Pulmonary artery endothelial cell (primary cell): ENCODE measurements at regions not wholly inside any gene's neighbourhood (a gene's known extent, or its start where the extent isn't known, plus 50 kb on each side); places are given as distances from the start of the nearest gene placed in this dataset.
"Not testable (repeated sequence)": the region's sequence is repeated elsewhere in the genome, so short reads cannot be mapped to it uniquely, and the experiment has no call there.

Experiments used
- DNase-seq: peaks from one replicate; pipeline ENCODE4 v3.0.0-alpha.2; 2011; ENCODE audit warnings: low read depth, low spot score

DNA sequence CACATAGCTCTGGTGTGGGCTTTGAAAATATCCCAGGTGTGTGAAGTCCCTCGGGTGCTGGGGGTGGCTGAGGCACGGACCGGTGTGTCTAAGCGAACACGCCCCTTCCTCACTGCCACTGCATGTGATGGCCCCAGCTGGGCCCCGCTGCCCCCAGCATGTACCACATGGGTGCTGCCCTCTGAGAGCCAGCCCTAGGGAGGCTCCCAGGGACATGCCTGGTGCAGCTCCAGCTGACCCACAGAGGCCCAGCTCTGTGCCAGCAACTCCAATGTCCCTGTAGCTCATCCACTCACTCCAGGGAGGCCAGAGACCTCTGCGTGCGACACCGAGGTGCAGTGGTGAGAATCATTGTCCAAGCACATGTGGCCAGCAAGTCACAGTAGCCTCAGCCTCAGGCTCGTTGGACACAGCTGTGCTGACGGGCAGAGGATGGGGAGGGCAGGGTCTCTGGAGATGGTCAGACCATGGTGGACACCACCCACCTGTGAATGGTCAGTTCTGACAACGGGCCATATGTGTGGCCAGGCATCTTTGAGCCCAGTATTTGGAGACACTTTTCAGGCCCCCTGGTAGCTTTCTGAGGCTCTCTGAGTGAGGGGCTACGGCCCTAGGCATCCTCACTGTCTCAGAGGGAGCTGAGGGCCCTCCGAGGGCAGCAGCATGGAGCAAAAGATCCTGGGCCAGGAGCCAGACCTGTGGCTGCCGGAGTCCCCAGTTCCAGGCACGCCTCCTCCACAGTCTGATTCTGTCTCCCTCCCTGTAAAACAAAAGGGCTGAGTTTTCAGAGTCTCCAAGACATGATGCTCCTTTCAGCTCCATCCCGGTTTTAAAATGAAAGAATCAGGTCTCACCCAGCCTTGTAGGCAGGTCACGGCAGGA lies 220.7 kb downstream of the NDUFA10 start:
- no peak for DNase-seq

DNA sequence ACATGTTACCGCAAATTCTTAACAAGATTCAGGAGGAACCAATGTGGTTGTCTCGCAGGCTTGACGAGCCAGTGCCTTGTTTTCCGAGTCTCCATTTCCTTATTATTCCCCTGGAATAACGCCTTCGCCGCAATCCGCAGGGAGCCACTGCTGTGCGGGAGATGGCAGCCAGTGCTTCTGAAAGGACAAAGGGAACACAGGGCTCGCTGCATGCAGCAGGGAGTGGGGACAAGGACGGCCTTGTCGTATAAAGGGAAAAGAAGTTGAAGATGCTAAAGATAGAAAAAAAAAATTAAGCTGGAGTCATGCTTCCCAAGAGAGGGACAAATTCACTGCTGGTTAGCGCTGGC lies 221.4 kb downstream of the NDUFA10 start:
- DNase-seq = no peak

DNA sequence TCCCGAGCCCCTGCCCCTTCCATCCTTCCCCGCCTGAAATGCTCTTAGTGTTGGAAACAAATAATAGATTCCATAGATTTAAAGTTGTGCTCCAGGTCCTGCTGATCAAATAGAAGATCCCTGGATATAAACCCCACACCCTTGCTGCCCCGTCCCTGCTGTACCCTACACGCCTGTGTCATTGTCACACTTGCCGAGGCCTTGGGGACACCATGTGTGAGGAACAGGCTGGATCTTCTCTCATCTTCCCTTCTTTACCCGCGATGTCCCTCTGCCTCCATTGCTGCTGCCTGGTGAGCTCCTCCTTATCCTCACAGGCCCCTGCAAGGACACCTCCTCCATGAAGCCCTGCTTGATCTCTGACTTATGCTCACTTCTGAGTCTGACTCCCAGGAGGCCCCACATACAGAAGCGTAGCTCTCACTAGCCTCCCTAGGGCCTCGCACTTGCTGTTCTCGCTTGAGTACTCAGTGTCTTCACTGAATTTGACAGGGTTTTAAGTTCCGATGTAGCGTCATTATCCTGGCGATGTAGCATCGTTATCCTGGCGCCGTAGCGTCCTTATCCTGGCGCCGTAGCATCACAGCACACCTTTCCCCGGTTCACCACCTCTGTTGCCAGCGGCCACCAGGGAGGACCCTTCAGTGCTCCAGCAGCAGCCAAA lies 221.9 kb downstream of the NDUFA10 start:
- DNase-seq = no peak

DNA sequence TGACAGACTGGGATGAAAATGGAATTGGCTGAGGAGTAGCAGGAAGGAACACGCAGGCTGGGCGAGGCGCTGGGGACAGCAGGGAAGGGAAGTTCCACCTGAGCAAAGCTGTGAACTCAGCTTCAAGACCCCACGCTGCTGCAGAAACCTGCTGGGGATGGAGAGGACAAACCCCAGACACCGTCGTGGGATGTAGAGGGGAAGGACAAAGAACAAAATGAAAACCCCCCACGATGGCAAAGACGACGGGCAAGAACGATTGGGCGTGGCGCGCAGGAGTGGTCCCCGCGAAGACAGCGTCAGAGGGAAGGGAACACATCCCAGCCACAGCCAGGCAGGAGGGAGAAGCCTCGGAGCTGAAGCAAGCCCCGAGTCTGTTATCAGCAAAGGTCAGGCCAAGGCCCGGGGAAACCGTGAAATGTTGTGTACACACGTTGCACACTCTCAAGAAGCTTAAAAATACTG lies 222.9 kb downstream of the NDUFA10 start:
- DNase-seq = no peak

DNA sequence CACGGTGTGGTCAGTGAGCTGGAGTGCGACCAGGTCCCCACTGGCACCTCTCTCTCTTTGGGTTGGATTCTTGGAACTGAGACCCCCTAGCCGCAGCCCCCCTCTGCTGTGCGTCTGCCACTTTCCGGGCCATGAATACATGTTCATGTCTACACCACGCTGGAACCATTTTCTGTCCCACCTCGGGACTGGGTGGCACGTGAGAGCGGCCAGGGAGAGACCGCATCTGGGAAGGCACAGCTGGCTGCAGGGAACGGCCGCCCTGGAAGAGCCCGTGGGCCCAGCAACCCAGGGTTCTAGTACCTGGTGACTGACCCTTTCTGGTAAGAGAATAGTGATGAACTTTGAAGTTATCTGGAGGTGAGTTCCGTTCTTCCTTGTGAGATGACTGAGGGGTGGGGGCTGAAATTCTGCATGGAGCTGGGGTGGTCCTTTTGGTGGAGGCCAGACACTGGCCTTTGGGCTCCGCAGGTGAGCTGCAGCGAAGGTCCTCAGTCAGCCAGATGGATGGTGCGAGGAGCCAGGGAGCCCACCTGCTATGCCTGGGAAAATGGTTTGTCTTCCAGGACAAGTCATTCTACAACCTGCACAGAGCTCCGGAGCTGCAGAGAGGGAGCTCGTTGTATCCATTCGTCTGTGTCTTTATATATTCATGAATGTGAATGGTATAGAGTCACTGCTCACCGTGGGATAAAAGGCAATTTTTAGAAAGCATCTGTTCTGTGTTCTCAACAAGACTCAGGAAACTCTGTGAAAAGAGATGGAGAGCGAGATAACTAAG lies 223.5 kb downstream of the NDUFA10 start:
- no peak for DNase-seq

DNA sequence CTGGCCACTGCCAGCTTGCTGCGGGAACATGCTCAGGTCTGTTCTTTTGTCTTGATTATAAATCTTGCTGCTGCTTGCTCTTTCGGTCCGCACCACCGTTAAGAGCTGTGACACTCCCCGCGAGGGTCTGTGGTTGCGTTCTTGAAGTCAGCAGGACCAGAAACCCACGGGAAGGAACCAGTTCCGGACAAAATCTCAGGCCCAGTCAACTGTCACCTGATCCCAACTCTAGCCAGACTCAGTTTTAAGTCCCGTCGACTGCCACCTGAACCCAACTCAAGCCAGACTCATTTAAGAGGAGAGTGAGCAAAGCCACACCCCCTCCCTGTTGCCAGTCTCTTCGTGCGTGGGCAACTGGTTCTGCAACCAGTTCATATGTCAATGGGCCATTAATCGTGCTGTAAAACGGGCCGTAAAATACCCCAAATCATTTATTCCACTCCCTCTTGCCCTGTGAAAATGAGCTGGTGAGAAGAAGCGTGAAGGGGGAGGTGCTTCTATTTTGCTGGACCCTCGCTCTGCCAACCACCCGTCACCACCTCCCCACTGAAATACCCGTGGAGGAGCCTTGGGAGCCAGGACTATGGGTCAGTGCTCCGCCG lies 224.3 kb downstream of the NDUFA10 start:
- DNase-seq = no peak

DNA sequence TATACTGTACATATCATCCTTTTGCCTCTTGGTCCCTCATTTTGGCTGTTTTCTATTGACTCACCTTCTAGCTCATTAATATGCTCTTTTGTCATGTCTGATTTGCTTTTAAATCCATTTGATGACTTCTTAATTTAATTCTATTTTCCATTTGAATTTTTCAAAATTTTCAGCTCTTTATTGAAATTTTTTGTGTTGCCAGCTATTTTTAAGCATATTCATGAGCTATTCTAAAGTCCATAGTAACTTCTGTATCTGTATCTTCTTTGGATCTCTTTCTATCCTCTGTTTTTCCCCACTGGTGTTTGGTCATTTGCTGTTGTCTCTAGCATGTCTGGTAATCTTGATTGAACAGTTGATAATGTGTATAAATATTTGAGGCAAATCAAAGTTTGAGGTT lies 227.8 kb downstream of the NDUFA10 start:
- DNase-seq = no peak

DNA sequence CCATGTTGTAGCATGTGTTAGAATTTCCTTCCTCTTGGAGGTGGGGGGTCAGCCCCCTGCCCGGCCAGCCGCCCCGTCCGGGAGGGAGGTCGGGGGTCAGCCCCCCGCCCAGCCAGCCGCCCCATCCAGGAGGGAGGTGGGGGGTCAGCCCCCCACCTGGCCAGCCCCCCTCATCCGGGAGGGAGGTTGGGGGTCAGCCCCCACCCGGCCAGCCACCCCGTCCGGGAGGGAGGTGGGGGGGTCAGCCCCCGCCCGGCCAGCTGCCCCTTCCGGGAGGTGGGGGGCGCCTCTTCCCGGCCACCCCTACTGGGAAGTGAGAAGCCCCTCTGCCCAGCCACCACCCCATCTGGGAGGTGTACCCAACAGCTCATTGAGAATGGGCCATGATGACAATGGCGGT lies 229.4 kb downstream of the NDUFA10 start:
- DNase-seq = not testable (repeated sequence)

DNA sequence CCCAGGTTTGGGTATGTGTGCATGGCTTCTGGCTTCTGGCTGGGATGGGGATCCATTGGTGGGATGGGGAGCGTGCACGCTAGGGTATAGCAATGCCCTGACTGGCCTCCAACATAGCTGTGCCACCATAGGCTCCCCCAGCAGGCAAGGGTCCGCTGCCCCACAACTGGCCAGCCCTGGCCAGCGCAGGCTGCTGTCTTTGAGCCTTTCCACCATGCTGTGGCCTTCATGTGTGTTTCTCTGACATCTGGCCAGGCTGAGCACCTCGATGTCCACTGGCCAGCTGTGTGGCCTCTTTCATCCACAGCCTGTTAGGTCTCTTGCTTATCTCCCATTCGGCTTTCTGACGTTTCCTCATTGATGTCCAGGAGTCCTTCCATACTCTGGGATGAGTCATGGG lies 231.3 kb downstream of the NDUFA10 start:
- no peak for DNase-seq

DNA sequence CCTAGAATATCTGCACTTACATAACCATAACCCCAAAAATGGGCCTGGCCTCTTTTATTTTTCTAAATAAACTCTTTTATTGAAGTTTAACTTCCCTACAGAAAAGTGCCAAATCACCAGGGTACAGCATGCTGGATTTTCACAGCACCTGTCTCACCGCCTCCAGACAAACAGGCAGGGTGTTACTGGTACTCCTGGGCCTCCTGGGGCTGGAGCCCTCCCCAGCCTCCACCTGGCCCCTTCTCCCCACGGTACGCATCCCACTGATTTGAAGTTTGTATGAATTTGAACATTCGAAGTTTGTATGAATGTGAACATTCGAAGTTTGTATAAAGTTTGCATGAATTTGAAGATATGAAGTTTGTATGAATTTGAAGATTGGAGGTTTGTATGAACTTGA lies 232.1 kb downstream of the NDUFA10 start:
- DNase-seq = no peak

DNA sequence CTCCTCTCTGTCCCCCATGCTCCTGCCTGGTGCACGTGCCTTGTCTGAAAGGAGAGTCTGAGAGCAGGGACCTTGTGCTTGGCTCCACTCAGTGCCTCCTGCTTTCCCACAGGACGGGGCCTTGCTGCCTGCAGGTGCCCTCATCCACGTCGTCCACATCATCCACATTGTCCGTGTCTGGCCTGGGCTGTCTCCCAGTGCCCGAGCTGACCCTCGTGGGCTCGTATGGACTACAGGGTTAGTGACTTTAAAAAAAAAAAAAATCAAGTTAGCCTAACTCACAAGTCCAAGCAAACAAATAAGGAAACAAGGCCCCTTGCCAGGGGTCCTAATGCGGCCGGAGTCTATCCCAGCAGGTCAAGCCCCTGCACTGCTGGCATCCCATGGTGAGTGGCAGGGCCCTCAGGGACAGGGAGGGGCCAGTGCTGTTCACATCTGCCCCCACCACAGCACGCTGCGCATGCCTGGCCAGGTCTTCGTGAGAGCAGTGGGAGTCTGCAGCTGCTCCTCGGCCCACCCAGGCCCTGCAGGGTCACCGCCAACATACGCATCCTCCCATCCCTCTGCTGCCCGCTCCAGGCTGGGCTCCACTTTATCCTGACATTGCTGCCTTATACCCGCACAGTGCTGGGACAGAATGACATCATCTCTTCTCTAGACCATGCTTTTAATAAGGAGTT lies 232.6 kb downstream of the NDUFA10 start:
- no peak for DNase-seq

DNA sequence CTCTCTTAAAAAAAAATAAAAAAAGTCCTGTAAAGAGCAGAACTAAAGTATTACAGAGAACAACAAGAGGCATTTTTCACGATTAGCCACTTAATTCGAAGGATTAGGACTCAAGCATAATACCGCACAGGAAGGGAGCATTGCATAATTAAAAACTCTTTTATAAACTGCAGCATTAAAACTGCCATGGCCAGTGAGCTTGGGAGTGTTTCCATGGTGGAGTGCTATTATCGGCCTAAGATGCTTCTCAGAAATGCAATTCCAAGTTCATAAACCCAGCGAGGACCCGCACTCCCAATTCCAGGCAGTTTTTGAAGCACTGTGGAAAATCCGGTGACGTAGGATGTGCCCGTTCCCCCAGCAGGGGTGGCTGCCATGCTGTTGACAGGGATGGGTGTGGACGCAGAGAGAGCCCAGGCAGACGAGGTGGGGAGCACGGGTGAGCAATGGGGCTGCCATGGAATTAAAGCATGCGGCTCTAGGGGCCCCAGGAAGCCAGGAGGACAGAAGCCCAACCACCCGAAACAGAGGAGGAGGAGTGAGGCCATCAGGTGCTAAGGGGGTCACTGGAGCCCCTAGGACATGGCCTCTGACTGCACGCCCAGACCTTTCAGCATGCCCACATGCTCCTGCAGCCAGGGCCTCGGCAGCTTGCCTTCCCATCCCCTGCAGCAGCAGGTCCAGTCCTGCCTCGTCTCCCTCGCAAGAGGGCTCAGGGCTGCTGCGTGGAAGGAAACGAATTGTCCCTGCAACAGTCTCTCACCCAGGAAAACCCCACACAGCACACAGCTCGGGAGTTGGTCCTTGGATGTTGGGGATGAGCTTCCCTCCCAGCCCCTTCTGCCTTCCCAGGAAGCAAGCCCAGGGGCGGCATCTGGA lies 233.4 kb downstream of the NDUFA10 start:
- DNase-seq = no peak

DNA sequence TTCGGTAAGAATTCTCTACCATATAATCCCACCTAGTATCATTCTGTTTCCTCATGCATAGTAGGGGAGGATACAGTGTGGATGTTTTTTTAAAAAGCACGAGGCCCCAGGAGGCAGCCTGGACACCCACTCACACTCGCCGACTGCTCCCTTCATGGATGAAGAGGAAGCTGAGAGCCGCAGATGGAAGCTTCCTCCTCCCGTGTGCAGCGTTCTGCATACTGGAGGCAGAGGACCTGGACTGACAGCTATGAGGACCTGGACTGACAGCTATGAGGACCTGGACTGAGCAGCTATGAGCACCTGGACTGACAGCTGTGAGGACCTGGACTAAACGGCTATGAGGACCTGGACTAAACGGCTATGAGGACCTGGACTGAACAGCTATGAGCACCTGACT lies 234.4 kb downstream of the NDUFA10 start:
- no peak for DNase-seq

DNA sequence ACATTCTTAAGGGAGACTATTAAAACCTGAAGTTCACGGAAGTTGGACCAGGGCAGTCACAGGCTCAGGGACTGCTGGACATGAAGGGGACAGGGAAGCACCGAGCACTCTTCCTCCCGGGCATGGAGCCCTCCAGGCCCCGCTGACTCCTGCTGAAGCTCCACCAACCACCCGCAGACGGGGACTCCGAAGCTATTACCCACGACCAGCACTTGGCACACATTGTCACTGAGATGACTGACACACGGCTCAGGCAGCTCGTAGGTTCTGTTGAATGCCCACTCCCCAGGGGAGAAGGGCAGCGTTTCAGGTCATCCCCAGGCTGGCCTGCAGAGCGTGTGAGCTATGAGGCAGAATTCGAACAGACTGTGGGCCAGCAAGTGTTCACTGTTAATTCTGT lies 234.8 kb downstream of the NDUFA10 start:
- DNase-seq = no peak

DNA sequence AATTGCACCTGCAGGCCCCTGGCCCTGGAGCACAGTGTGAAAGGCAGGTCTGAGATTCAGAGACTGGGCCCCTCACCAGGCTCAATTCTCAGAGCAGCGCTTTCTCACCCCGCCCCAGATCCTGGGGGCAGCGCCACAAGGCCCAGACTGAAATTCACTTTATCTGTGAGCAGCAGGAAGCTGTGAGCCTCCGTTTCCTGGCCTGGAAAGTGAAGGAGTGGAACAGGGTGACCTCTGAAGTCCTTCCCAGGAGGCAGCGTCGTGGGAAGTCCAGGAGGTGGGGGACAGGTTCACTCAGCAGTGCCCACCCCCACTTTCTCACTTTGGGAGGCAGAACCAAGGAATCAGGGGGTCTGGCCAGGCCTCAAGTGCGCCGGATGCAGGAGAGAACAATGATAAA lies 235.4 kb downstream of the NDUFA10 start:
- DNase-seq = no peak

DNA sequence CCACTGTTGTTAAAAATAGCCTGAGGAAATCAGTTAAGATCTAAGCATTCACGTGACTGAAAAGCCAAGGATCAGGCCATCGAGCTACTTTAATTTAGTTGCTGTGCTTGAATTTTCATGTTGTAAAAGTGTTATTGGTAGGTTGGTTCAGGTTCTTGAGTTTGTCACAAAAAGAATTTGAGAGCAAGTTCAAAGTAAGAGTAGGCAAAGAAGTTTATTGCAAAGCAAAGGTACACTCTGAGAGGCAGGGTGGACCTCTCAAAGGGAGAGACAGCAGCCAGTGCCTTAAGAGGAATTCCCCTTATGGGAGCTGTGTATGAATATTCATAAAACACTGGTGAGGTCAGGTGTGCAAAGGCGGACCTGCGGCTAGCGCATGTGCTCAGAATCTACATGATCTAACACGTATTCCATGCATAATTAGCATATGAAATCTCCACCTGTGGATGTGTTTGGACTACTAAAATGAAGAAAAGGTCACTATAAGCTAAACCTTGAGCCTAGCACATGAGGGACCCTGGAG lies 236.5 kb downstream of the NDUFA10 start:
- DNase-seq = no peak

DNA sequence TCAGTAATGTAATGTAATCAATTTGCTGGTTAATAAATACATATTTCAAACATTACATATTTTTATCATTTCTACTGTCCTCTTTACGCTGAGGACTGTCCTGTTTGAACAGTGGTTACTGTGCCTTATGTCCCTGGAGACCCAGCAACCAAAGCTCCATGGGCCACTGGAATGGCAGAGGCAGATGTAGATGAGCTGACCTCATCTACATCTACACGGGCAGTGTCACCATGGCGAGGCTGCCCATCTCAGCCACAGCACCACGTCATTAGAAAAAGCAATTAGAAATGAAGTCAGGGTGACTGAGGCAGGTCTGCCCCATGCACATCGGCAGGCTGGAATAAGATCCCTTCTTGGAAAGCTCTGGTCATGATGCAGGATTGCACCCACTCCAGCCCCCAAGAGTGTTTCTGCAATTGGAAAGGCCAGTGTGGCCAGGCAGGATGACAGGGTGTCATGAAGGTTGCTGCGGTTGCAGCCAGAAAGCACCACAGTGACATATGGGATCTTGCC lies 237.5 kb downstream of the NDUFA10 start:
- no peak for DNase-seq

DNA sequence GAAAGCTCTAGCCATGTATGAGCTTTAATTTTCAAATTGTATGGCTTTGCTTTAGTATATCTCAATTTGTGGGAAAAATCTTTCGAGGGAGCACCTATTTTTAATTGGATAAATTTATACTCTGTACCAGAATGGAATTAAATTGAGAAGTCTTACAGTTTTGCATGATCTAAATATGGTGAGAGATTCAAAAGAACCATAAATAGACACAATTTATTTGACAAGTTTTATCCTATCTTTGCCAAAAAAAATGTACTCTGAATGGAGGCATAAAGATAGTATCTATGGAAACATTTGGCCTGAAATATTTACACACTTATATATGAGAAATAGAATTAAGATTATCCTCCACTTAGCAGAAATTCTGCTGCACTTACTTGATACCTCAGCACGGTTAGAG lies 238.4 kb downstream of the NDUFA10 start:
- DNase-seq = no peak

DNA sequence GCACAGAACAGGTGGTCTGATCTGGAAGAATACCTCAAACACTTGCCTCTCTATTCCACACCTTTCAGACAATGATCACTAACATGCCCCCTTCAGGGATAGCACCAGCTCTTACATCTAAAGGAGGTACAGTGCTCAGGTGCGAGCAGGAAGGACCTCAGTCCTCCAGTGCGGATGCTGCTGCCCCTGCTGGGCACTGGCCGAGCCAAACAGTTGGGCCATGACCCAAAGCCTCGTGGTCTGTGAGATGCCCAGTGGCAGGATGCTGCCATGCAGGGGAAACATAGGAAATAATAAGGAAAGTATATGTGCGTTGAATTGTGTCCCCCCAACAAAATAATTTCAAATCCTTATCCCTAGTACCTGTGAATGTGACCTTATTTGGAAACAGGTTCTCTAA lies 243.7 kb downstream of the NDUFA10 start:
- no peak for DNase-seq
